IMR-90 (cell line): ENCODE measurements at regions not wholly inside any gene's neighbourhood (a gene's known extent, or its start where the extent isn't known, plus 50 kb on each side); places are given as distances from the start of the nearest gene placed in this dataset.

Experiments
- ATAC-seq: fragments of 200-7000 bp; cut with Tn5 transposase; 2 replicates; pipeline ENCODE4 v1.9.1; 2020; ENCODE audit warnings: low read depth, mild to moderate bottlenecking, moderate library complexity
- BruUV-seq: library from RNA; stranded (reverse); fragments of 400-500 nt; replicated peaks from 2 replicates; lab custom pipeline; 2021; lab: Mats Ljungman, UMichigan
- CTCF ChIA-PET: fragments of 300-600 bp; formaldehyde crosslinking; extraction: SDS; loops from one replicate; lab custom pipeline; 2021; ENCODE audit warnings: antibody characterized with exemption; lab: Yijun Ruan, JAX
- POLR2A ChIA-PET: fragments of 300-600 bp; sonication (Branson Sonifier 250); formaldehyde crosslinking; loops from one replicate; lab custom pipeline; 2022; ENCODE audit warnings: antibody characterized with exemption; ENCODE audit not compliant: unreplicated experiment; lab: Charles Lee
- DNase-seq: peaks from one replicate; pipeline ENCODE4 v3.0.0; 2013
- H2AFZ ChIP-seq: replicated peaks from 2 replicates; pipeline ENCODE3; 2013; ENCODE audit warnings: low read length, mild to moderate bottlenecking; ENCODE audit not compliant: poor library complexity
- H2AK5ac ChIP-seq: 2 replicates; pipeline ENCODE4 v1.6.1; 2013; ENCODE audit warnings: low read depth, low read length, inconsistent platforms
- H2AK9ac ChIP-seq: replicated peaks from 2 replicates; pipeline ENCODE3; 2013; ENCODE audit warnings: mild to moderate bottlenecking, low read depth, low read length, moderate library complexity; ENCODE audit not compliant: poor library complexity
- H2BK120ac ChIP-seq: 2 replicates; pipeline ENCODE4 v1.6.1; 2013; ENCODE audit warnings: low read depth, low read length, inconsistent platforms
- H2BK15ac ChIP-seq: 3 replicates; pipeline ENCODE4 v1.6.1; 2013; ENCODE audit warnings: low read depth, low read length, inconsistent platforms
- H2BK20ac ChIP-seq: 2 replicates; pipeline ENCODE4 v1.6.1; 2013; ENCODE audit warnings: low read depth, mild to moderate bottlenecking, inconsistent platforms, low read length, moderate library complexity
- H2BK5ac ChIP-seq: 2 replicates; pipeline ENCODE4 v1.6.1; 2013; ENCODE audit warnings: mild to moderate bottlenecking, low read depth, low read length, inconsistent platforms; ENCODE audit not compliant: poor library complexity, severe bottlenecking
- H3K14ac ChIP-seq: replicated peaks from 2 replicates; pipeline ENCODE4 v1.6.1; 2013; ENCODE audit warnings: low read depth, low read length, inconsistent platforms
- H3K18ac ChIP-seq: 2 replicates; pipeline ENCODE4 v1.6.1; 2013; ENCODE audit warnings: low read depth, low read length, control low read depth
- H3K23ac ChIP-seq: 2 replicates; pipeline ENCODE4 v1.6.1; 2013; ENCODE audit warnings: low read depth, low read length, inconsistent platforms
- H3K27ac ChIP-seq: 2 replicates; pipeline ENCODE4 v1.5.1; 2013; ENCODE audit warnings: mild to moderate bottlenecking, control low read depth, low read length; ENCODE audit not compliant: insufficient read depth
- H3K27me3 ChIP-seq: 2 replicates; pipeline ENCODE4 v1.6.1; 2013; ENCODE audit warnings: low read length; ENCODE audit not compliant: control insufficient read depth, insufficient read depth
- H3K36me3 ChIP-seq: 2 replicates; pipeline ENCODE4 v1.6.1; 2013; ENCODE audit warnings: low read length, mixed read lengths; ENCODE audit not compliant: control insufficient read depth, insufficient read depth
- H3K4ac ChIP-seq: 2 replicates; pipeline ENCODE4 v1.6.1; 2013; ENCODE audit warnings: low read depth, low read length, inconsistent platforms
- H3K4me1 ChIP-seq: 2 replicates; pipeline ENCODE4 v1.6.1; 2013; ENCODE audit warnings: low read length, mixed read lengths; ENCODE audit not compliant: control insufficient read depth, insufficient read depth
- H3K4me2 ChIP-seq: 2 replicates; pipeline ENCODE4 v1.6.1; 2013; ENCODE audit warnings: low read depth, mild to moderate bottlenecking, control low read depth, low read length, moderate library complexity
- H3K4me3 ChIP-seq: 2 replicates; pipeline ENCODE4 v1.5.1; 2013; ENCODE audit warnings: low read depth, mild to moderate bottlenecking, control low read depth, low read length, moderate library complexity; ENCODE audit not compliant: insufficient read depth
- H3K56ac ChIP-seq: 2 replicates; pipeline ENCODE4 v1.6.1; 2013; ENCODE audit warnings: low read length, inconsistent platforms; ENCODE audit not compliant: insufficient read depth; ENCODE audit errors: extremely low read depth
- H3K79me1 ChIP-seq, 2 experiments: 2 replicates each; pipeline ENCODE4 v1.6.1; 2013; ENCODE audit warnings: low read length in 2 of 2, inconsistent platforms in 1 of 2, low read depth in 1 of 2
- H3K9ac ChIP-seq: 2 replicates; pipeline ENCODE4 v1.6.1; 2013; ENCODE audit warnings: low read depth, low read length, control low read depth
- H3K9me1 ChIP-seq: 2 replicates; pipeline ENCODE4 v1.6.1; 2013; ENCODE audit warnings: low read length, inconsistent platforms; ENCODE audit not compliant: insufficient read depth
- H3K9me3 ChIP-seq: 2 replicates; pipeline ENCODE4 v1.6.1; 2013; ENCODE audit warnings: low read length; ENCODE audit not compliant: control insufficient read depth, insufficient read depth
- H4K20me1 ChIP-seq: 2 replicates; pipeline ENCODE4 v1.6.1; 2013; ENCODE audit warnings: low read length, inconsistent platforms; ENCODE audit not compliant: insufficient read depth
- H4K5ac ChIP-seq: 2 replicates; pipeline ENCODE4 v1.6.1; 2013; ENCODE audit warnings: mild to moderate bottlenecking, low read depth, low read length, control low read depth
- H4K8ac ChIP-seq, 2 experiments: 2 replicates each; pipeline ENCODE4 v1.6.1; 2013; ENCODE audit warnings: low read depth in 2 of 2, low read length in 2 of 2, control low read depth in 1 of 2, inconsistent platforms in 1 of 2
- H4K91ac ChIP-seq: 2 replicates; pipeline ENCODE4 v1.6.1; 2013; ENCODE audit warnings: low read depth, low read length, inconsistent platforms; ENCODE audit not compliant: insufficient read depth
- BHLHE40 ChIP-seq: fragments of 150-350 bp; IDR thresholded peaks from 2 replicates; pipeline ENCODE4 v1.6.1; 2016; ENCODE audit warnings: mild to moderate bottlenecking, low read depth, low read length
- CEBPB ChIP-seq: IDR thresholded peaks from 2 replicates; pipeline ENCODE4 v1.6.1; 2012; ENCODE audit warnings: low read depth, low read length, improper control_type of control experiment
- CHD1 ChIP-seq: IDR thresholded peaks from 2 replicates; pipeline ENCODE4 v1.6.1; 2012; ENCODE audit warnings: low read depth, low read length, improper control_type of control experiment
- ELK1 ChIP-seq: fragments of 150-350 bp; IDR thresholded peaks from 2 replicates; pipeline ENCODE4 v1.6.1; 2016; ENCODE audit warnings: low read depth, mild to moderate bottlenecking, low read length, moderate library complexity, borderline replicate concordance
- MAFK ChIP-seq: IDR thresholded peaks from 2 replicates; pipeline ENCODE4 v1.6.1; 2012; ENCODE audit warnings: low read depth, low read length, improper control_type of control experiment
- MAZ ChIP-seq: IDR thresholded peaks from 2 replicates; pipeline ENCODE4 v1.6.1; 2012; ENCODE audit warnings: low read depth, mild to moderate bottlenecking, low read length, improper control_type of control experiment, moderate library complexity, borderline replicate concordance
- MXI1 ChIP-seq: IDR thresholded peaks from 2 replicates; pipeline ENCODE4 v1.6.1; 2012; ENCODE audit warnings: low read depth, mild to moderate bottlenecking, low read length, moderate library complexity, borderline replicate concordance
- NFE2L2 ChIP-seq: fragments of 150-350 bp; IDR thresholded peaks from 2 replicates; pipeline ENCODE4 v1.6.1; 2016; ENCODE audit warnings: low read depth, mild to moderate bottlenecking, low read length
- RCOR1 ChIP-seq: IDR thresholded peaks from 2 replicates; pipeline ENCODE4 v1.6.1; 2012; ENCODE audit warnings: mild to moderate bottlenecking, low read length, improper control_type of control experiment; ENCODE audit not compliant: insufficient replicate concordance
- RFX5 ChIP-seq: IDR thresholded peaks from 2 replicates; pipeline ENCODE4 v1.8.0; 2012; ENCODE audit warnings: low read depth, mild to moderate bottlenecking, low read length, moderate library complexity
- SMC3 ChIP-seq: fragments of 150-350 bp; IDR thresholded peaks from 2 replicates; pipeline ENCODE4 v1.6.1; 2016; ENCODE audit warnings: low read depth, mild to moderate bottlenecking, antibody characterized with exemption, low read length, moderate library complexity
- WGBS, 2 experiments: methylation state at CpG; one replicate each; pipeline versions ENCODE4 v1.1.5 to v1.1.7; 2013; ENCODE audit warnings: missing lambda C conversion rate in 2 of 2; ENCODE audit not compliant: insufficient read length in 1 of 2; ENCODE audit errors: extremely low coverage in 2 of 2; 5-methylcytosine and 5-hydroxymethylcytosine counted together
- dilution Hi-C: fragments of 300-500 bp; cut with HindIII; formaldehyde crosslinking; loops from one replicate; pipeline ENCODE4 v1.14.3; 2018; ENCODE audit warnings: low sequenced_read_pairs; ENCODE audit not compliant: unreplicated experiment
- in situ Hi-C: fragments of 300-500 bp; cut with MboI; formaldehyde crosslinking; loops from 3 replicates; pipeline ENCODE4 v1.14.3; 2019; ENCODE audit warnings: low sequenced_read_pairs, inconsistent platforms, mixed read lengths
- intact Hi-C: fragments of 100-400 bp; cut with micrococcal nuclease; formaldehyde crosslinking; loops from 2 replicates; pipeline ENCODE4 v1.10.0; 2022
- TF ChIP-seq, protein P1 (sequence below): fragments of 150-350 bp; IDR thresholded peaks from 2 replicates; pipeline ENCODE4 v1.6.1; 2017; ENCODE audit warnings: mild to moderate bottlenecking, antibody characterized with exemption, low read length, low read depth

- ChIA-PET CTCF (interaction anchor here (0.8 kb wide), 1 partner anchor 63 kb away, joined by 3 read pairs; no protein-coding TSS in a partner anchor), POLR2A (no interaction called here)
- TF ChIP-seq SMC3 (no peak), RFX5 (no peak), ELK1 (no peak), CEBPB (no peak), MAFK (no peak), MXI1 (no peak), RCOR1 (no peak), BHLHE40 (no peak), MAZ (no peak), NFE2L2 (no peak), CHD1 (no peak)
- TF ChIP-seq, protein P1, sequence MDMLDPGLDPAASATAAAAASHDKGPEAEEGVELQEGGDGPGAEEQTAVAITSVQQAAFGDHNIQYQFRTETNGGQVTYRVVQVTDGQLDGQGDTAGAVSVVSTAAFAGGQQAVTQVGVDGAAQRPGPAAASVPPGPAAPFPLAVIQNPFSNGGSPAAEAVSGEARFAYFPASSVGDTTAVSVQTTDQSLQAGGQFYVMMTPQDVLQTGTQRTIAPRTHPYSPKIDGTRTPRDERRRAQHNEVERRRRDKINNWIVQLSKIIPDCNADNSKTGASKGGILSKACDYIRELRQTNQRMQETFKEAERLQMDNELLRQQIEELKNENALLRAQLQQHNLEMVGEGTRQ = no peak
- dilution Hi-C loops = no loop called here
- Histone ChIP-seq H3K27ac (0 out of 2 replicates have a peak overlapping the region, but pooled peaks have one; percentile 25), H3K4me3 (no peak overlapping the region), H3K23ac (peak overlapping the region; percentile 86; the same call in 1 of the 2 replicates), H4K91ac (peak overlapping the region; percentile 58), H2BK15ac (peak overlapping the region; percentile 89; the same call in 1 of the 3 replicates), H3K9me3 (no peaks in the 10 kb centered on the region), H3K14ac (peak overlapping the region; percentile 76), H2BK20ac (peak overlapping the region; percentile 96), H4K20me1 (no peaks in the 10 kb centered on the region), H4K5ac (peak overlapping the region; percentile 83; the same call in 1 of the 2 replicates), H2AK5ac (peak overlapping the region; percentile 60; the same call in 1 of the 2 replicates), H3K79me1 (no peaks in the 10 kb centered on the region), H3K9ac (no peak overlapping the region; the same call in 1 of the 2 replicates), H3K4me2 (peak overlapping the region; percentile 51; the same call in 1 of the 2 replicates), H3K56ac (peak overlapping the region; percentile 69; the same call in 1 of the 2 replicates), H2BK120ac (peak overlapping the region; percentile 95), H2BK5ac (peak overlapping the region; percentile 88), H3K18ac (peak overlapping the region; percentile 78; the same call in 1 of the 2 replicates), H4K8ac (peak overlapping the region; percentile 31 to 79; a peak in 3 of 4 replicates), H3K36me3 (no peaks in the 10 kb centered on the region), H3K4me1 (peaks cover 6% of the 10 kb centered on the region; the same call in 1 of the 2 replicates), H3K4ac (peak overlapping the region; percentile 62; the same call in 1 of the 2 replicates), H3K9me1 (no peaks in the 10 kb centered on the region), H2AFZ (no peak overlapping the region), H2AK9ac (no peak overlapping the region), H3K27me3 (no peaks in the 10 kb centered on the region)
- DNase-seq (peak; percentile 61), ATAC-seq (peak; percentile 84)
- 50% methylated on average over 1 of the region's 3 CpGs; no CpG with 5 or more reads in 1 of the 2 experiments for WGBS, 2 experiments
- intact Hi-C loops = loop anchor here (5.0 to 10.0 kb wide), 2 partner anchors 198 to 230 kb away; partner anchors contain the start of gene ARL4A
- in situ Hi-C loops = no loop called here
- no TSS peak for BruUV-seq
Observed at GRCh38 chr7:12884856-12885440, 197.5 kb downstream of the ARL4A start.
